Liver (tissue), 8 donors: ENCODE measurements at regions not wholly inside any gene's neighbourhood (a gene's known extent, or its start where the extent isn't known, plus 50 kb on each side); places are given as distances from the start of the nearest gene placed in this dataset.

ENCODE experiments used
- DNase-seq: peaks from one replicate; pipeline ENCODE4 v3.0.0-alpha.2; 2017; ENCODE audit warnings: low spot score
- H3K27ac ChIP-seq, 2 donors: one replicate each; pipeline ENCODE4 v1.7.0; 2013; ENCODE audit warnings: inconsistent platforms in 2 of 2, low read length in 2 of 2, control low read depth in 1 of 2, low read depth in 1 of 2, mild to moderate bottlenecking in 1 of 2
- H3K27me3 ChIP-seq, 4 donors: one replicate each; pipeline versions ENCODE4 v1.6.1 to v1.7.0; 2013; ENCODE audit warnings: low read length in 3 of 4, inconsistent platforms in 1 of 4, mild to moderate bottlenecking in 1 of 4, moderate library complexity in 1 of 4; ENCODE audit not compliant: control insufficient read depth in 4 of 4, insufficient read depth in 4 of 4
- H3K36me3 ChIP-seq, 4 donors: one replicate each; pipeline versions ENCODE4 v1.6.1 to v1.7.0; 2013; ENCODE audit warnings: low read length in 3 of 4, mild to moderate bottlenecking in 3 of 4, low read depth in 1 of 4, moderate library complexity in 1 of 4; ENCODE audit not compliant: control insufficient read depth in 4 of 4, insufficient read depth in 3 of 4
- H3K4me1 ChIP-seq, 4 donors: one replicate each; pipeline versions ENCODE4 v1.6.1 to v1.7.0; 2013; ENCODE audit warnings: low read length in 3 of 4, mild to moderate bottlenecking in 3 of 4, moderate library complexity in 1 of 4; ENCODE audit not compliant: control insufficient read depth in 4 of 4, insufficient read depth in 4 of 4
- H3K4me3 ChIP-seq, 3 donors: one replicate each; pipeline versions ENCODE4 v1.6.1 to v1.7.0; 2013; ENCODE audit warnings: low read length in 3 of 3, control low read depth in 1 of 3, low read depth in 1 of 3, mild to moderate bottlenecking in 1 of 3
- H3K9ac ChIP-seq, 2 donors: one replicate each; pipeline ENCODE4 v1.7.0; 2013; ENCODE audit warnings: low read length in 2 of 2, mild to moderate bottlenecking in 2 of 2, moderate library complexity in 2 of 2, control low read depth in 1 of 2, low read depth in 1 of 2
- H3K9me3 ChIP-seq, 4 donors: one replicate each; pipeline versions ENCODE4 v1.6.1 to v1.7.0; 2013; ENCODE audit warnings: low read length in 3 of 4; ENCODE audit not compliant: control insufficient read depth in 4 of 4
- ATF3 ChIP-seq: IDR thresholded peaks from 2 replicates; pipeline ENCODE4 v1.6.1; 2016; ENCODE audit warnings: antibody characterized with exemption
- CTCF ChIP-seq: fragments of 150-350 bp; IDR thresholded peaks from 2 replicates; pipeline ENCODE4 v1.5.1; 2017; ENCODE audit warnings: improper control_type of control experiment, low read depth, low read length; ENCODE audit not compliant: missing input control
- FOXA1 ChIP-seq: IDR thresholded peaks from 2 replicates; pipeline ENCODE4 v1.6.1; 2016; ENCODE audit warnings: antibody characterized with exemption
- GABPA ChIP-seq, 2 donors: IDR thresholded peaks in 1 of 2; conservative IDR thresholded peaks in 1 of 2; 2 replicates each; pipeline ENCODE4 v1.6.1; 2016; ENCODE audit warnings: antibody characterized with exemption in 2 of 2, mild to moderate bottlenecking in 1 of 2, moderate library complexity in 1 of 2
- HNF4A ChIP-seq, 2 donors: conservative IDR thresholded peaks; 2 replicates each; pipeline ENCODE4 v1.6.1; 2016; ENCODE audit warnings: antibody characterized with exemption in 2 of 2, mild to moderate bottlenecking in 2 of 2
- JUND ChIP-seq, 2 donors: IDR thresholded peaks; 2 replicates each; pipeline ENCODE4 v1.6.1; 2016; ENCODE audit warnings: antibody characterized with exemption in 2 of 2
- MAX ChIP-seq: IDR thresholded peaks from 2 replicates; pipeline ENCODE4 v1.6.1; 2016; ENCODE audit warnings: antibody characterized with exemption
- RAD21 ChIP-seq, 2 donors: IDR thresholded peaks; 2 replicates each; pipeline ENCODE4 v1.6.1; 2016; ENCODE audit warnings: antibody characterized with exemption in 2 of 2, mild to moderate bottlenecking in 2 of 2
- REST ChIP-seq: IDR thresholded peaks from 2 replicates; pipeline ENCODE4 v1.6.1; 2016; ENCODE audit warnings: antibody characterized with exemption, mild to moderate bottlenecking
- RXRA ChIP-seq, 2 donors: IDR thresholded peaks; 2 replicates each; pipeline ENCODE4 v1.6.1; 2017 to 2018; ENCODE audit warnings: antibody characterized with exemption in 2 of 2, mild to moderate bottlenecking in 1 of 2
- SP1 ChIP-seq: IDR thresholded peaks from 2 replicates; pipeline ENCODE4 v1.6.1; 2018; ENCODE audit warnings: antibody characterized with exemption, mild to moderate bottlenecking
- TAF1 ChIP-seq: conservative IDR thresholded peaks from 2 replicates; pipeline ENCODE4 v1.6.1; 2016; ENCODE audit warnings: antibody characterized with exemption, mild to moderate bottlenecking
- YY1 ChIP-seq: IDR thresholded peaks from 2 replicates; pipeline ENCODE4 v1.6.1; 2016; ENCODE audit warnings: antibody characterized with exemption, mild to moderate bottlenecking
- ZBTB33 ChIP-seq: IDR thresholded peaks from 2 replicates; pipeline ENCODE4 v1.6.1; 2016; ENCODE audit warnings: antibody characterized with exemption
- WGBS: extraction: QIAGEN DNeasy Blood & Tissue Kit; methylation state at CpG from one replicate; pipeline ENCODE4 v1.1.7; 2013; 5-methylcytosine and 5-hydroxymethylcytosine counted together
- donor health status: healthy.
- donor health status: healthy.
- donor health status: healthy.
- donor health status: healthy.
- donor health status: healthy.

GRCh38 chr4:73343432-73343831, 60.7 kb upstream of the ALB start:
- Histone ChIP-seq H3K9me3 (no peaks in the 10 kb centered on the region), H3K4me1 (peaks cover 5 to 51% (median 33%) of the 10 kb centered on the region in 4 donors), H3K4me3 (peak overlapping the region; percentile 21 to 58 (median 24)), H3K9ac (peak overlapping the region; percentile 56 to 94), H3K27ac (peak overlapping the region; percentile 33 to 80), H3K36me3 (no peaks in the 10 kb centered on the region), H3K27me3 (no peaks in the 10 kb centered on the region)
- TF ChIP-seq MAX (no peak), RAD21 (IDR thresholded peaks at IDR 0.05) (peak in 1 of 2 donors; percentile 63), HNF4A (conservative IDR thresholded peaks at IDR 0.05) (peak; percentile 52 to 60), JUND (IDR thresholded peaks at IDR 0.05) (peak in 1 of 2 donors; percentile 23), YY1 (peak; percentile 63), GABPA (IDR thresholded peaks at IDR 0.05 in 1 of 2, conservative IDR thresholded peaks at IDR 0.05 in 1 of 2) (no peak), TAF1 (peak; percentile 94), SP1 (peak; percentile 61), RXRA (IDR thresholded peaks at IDR 0.05) (peak; percentile 45 to 46), REST (peak; percentile 68), ZBTB33 (no peak)
- no peak for DNase-seq
- 43% methylated on average over 4 of the region's 4 CpGs for WGBS

- Histone ChIP-seq H3K27me3 (no peaks in the 10 kb centered on the region), H3K4me1 (peaks cover 5 to 42% (median 27%) of the 10 kb centered on the region in 4 donors), H3K27ac (peak overlapping the region in 1 of 2 donors; percentile 55), H3K9me3 (no peaks in the 10 kb centered on the region), H3K36me3 (no peaks in the 10 kb centered on the region), H3K4me3 (peak overlapping the region; percentile 16 to 59 (median 50)), H3K9ac (peak overlapping the region; percentile 0 to 87)
- WGBS = 20% methylated on average over 4 of the region's 4 CpGs
- DNase-seq = peak; percentile 35
- TF ChIP-seq REST (peak; percentile 28), GABPA (IDR thresholded peaks at IDR 0.05 in 1 of 2, conservative IDR thresholded peaks at IDR 0.05 in 1 of 2) (no peak), RXRA (IDR thresholded peaks at IDR 0.05) (peak in 1 of 2 donors; percentile 31), CTCF (peak; percentile 84), FOXA1 (peak; percentile 26), SP1 (no peak), YY1 (peak; percentile 44), ATF3 (peak; percentile 12), RAD21 (IDR thresholded peaks at IDR 0.05) (peak; percentile 98 to 99), HNF4A (conservative IDR thresholded peaks at IDR 0.05) (peak; percentile 30 to 35), JUND (IDR thresholded peaks at IDR 0.05) (no peak)
These were observed 62.6 kb upstream of the ALB start for GRCh38 chr4:73341454-73341853.
